ENCODE measurements at regions not wholly inside any gene's neighbourhood (a gene's known extent, or its start where the extent isn't known, plus 50 kb on each side); places are given as distances from the start of the nearest gene placed in this dataset.

- no peak overlapping the region for H3K27ac ChIP-seq
- H3K9me3 ChIP-seq (ENCODE audit: low read depth): no peaks in the 10 kb centered on the region
- DNase-seq (ENCODE audit: low read depth in 1 of 2, low spot score in 1 of 2): no peak
- no peaks in the 10 kb centered on the region for H3K4me1 ChIP-seq (ENCODE audit: low read depth)
- no peak overlapping the region for H3K4me3 ChIP-seq
- H3K27me3 ChIP-seq: no peaks in the 10 kb centered on the region
- H3K36me3 ChIP-seq: no peaks in the 10 kb centered on the region
- no peak for TF ChIP-seq CTCF (IDR thresholded peaks at IDR 0.05; ENCODE audit: low read depth, low read length)
These were observed 81.7 kb upstream of the GIMD1 start for GRCh38 chr4:106450249-106450648.

DNA sequence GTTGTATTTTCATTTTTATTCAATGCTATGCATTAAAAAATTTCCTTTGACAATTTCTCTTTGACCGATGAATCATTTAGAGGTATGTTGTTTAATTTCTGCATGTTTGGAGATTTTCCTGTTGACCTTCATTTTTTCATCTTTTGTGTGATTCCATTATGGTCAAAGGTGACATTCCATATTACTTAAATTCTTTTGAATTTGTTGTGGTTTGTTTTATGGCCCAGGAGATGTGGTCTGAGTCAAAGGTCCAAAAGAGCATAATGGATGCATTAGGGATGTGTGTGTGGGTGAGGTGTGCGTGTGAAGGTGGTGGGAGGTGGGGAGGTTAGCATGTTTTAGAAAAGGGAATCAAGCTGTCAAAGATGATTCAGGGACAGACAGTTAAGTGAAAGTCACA lies 76.0 kb upstream of the GIMD1 start:
- no peak for DNase-seq (ENCODE audit: low read depth in 1 of 2, low spot score in 1 of 2)
- no peak for TF ChIP-seq CTCF (IDR thresholded peaks at IDR 0.05; ENCODE audit: low read depth, low read length)
- Histone ChIP-seq H3K27ac (no peak overlapping the region), H3K4me1 (ENCODE audit: low read depth) (no peaks in the 10 kb centered on the region), H3K27me3 (no peaks in the 10 kb centered on the region), H3K4me3 (no peak overlapping the region), H3K9me3 (ENCODE audit: low read depth) (no peaks in the 10 kb centered on the region), H3K36me3 (no peaks in the 10 kb centered on the region)

DNA sequence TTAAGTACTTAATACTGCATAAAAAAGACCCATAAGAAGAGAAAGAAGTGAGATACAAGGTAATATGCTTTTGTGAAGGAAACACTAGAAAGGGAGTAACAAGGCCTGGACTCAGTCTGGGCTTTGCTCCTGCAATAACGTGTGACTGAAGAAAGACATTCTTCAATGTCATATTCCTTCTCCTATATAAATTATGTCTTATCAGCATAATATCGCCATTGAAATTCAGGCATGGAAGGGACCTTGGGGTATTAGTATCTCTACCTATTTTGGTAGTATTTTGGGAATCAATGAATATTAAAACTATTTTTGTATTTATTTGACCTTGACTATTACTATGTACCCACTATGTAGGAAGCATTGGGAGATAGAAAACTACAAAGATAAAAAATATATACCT lies 62.2 kb upstream of the GIMD1 start:
- no peaks in the 10 kb centered on the region for H3K4me1 ChIP-seq (ENCODE audit: low read depth)
- H3K9me3 ChIP-seq (ENCODE audit: low read depth): no peaks in the 10 kb centered on the region
- no peaks in the 10 kb centered on the region for H3K36me3 ChIP-seq
- no peak for DNase-seq (ENCODE audit: low read depth in 1 of 2, low spot score in 1 of 2)
- H3K27me3 ChIP-seq: no peaks in the 10 kb centered on the region
- TF ChIP-seq CTCF (IDR thresholded peaks at IDR 0.05; ENCODE audit: low read depth, low read length): no peak
- H3K27ac ChIP-seq: no peak overlapping the region
- no peak overlapping the region for H3K4me3 ChIP-seq

DNA sequence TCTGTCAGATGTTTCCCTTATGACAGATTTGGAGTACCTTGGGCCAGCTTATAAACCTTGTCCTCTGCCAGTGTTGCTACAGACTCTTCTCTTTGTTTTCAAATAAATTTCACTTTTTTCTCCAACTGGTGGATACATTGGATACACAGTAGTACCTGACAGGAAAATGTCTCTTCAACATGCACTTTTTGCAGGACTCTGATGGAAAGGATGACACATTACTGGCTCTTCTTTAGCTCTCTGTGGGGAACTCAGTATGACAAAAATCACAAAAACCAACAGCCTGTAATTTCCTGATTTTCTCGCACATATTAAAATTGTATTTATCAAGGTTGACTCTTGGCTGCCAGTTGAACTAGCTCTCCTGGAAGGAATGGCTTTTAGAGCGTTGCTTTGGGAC lies 61.3 kb upstream of the GIMD1 start:
- Histone ChIP-seq H3K4me3 (no peak overlapping the region), H3K9me3 (ENCODE audit: low read depth) (no peaks in the 10 kb centered on the region), H3K27me3 (no peaks in the 10 kb centered on the region), H3K36me3 (no peaks in the 10 kb centered on the region), H3K27ac (no peak overlapping the region), H3K4me1 (ENCODE audit: low read depth) (no peaks in the 10 kb centered on the region)
- no peak for TF ChIP-seq CTCF (IDR thresholded peaks at IDR 0.05; ENCODE audit: low read depth, low read length)
- DNase-seq (ENCODE audit: low read depth in 1 of 2, low spot score in 1 of 2): no peak

DNA sequence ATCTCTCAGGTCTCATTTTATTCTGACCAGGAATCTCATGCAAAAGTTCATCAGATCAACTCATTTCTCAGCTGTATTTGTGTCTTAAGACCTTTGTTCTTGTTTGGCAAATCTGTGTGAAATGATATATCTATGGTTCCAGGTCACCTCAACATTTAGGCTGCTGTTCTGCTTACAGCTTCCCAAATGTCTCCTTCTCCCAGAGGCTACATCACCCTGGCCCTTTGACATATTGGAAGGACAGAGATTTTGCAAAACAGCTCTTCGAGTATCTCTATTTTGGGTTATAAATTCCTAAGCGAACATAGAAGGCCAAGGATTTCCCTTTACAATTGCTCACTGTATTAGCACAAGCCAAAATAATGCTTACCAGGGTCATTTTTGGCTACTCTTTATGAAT lies 57.5 kb upstream of the GIMD1 start:
- Histone ChIP-seq H3K27ac (no peak overlapping the region), H3K4me3 (no peak overlapping the region), H3K36me3 (no peaks in the 10 kb centered on the region), H3K4me1 (ENCODE audit: low read depth) (no peaks in the 10 kb centered on the region), H3K27me3 (no peaks in the 10 kb centered on the region), H3K9me3 (ENCODE audit: low read depth) (no peaks in the 10 kb centered on the region)
- no peak for TF ChIP-seq CTCF (IDR thresholded peaks at IDR 0.05; ENCODE audit: low read depth, low read length)
- DNase-seq (ENCODE audit: low read depth in 1 of 2, low spot score in 1 of 2): no peak

DNA sequence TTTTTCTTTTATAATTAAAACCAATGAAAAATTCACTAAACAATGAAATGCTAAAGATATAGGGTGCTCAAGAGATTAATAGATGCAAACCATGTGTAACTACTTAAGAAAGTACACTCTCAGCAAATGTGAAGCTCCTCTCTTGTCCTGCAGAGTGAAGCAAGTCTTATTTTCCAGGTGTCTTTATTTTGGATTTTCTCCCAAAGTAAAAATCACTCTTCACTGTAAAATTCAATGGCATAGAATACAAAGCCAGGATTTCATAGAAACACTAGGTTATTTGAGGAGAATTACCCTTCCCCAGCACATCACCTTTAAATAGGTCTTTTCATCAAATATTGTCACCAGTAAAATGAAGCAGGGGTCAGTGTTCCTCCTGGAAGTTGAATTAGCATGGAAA lies 57.0 kb upstream of the GIMD1 start:
- no peaks in the 10 kb centered on the region for H3K36me3 ChIP-seq
- no peak for TF ChIP-seq CTCF (IDR thresholded peaks at IDR 0.05; ENCODE audit: low read depth, low read length)
- H3K9me3 ChIP-seq (ENCODE audit: low read depth): no peaks in the 10 kb centered on the region
- DNase-seq (ENCODE audit: low read depth in 1 of 2, low spot score in 1 of 2): no peak
- H3K4me1 ChIP-seq (ENCODE audit: low read depth): no peaks in the 10 kb centered on the region
- no peaks in the 10 kb centered on the region for H3K27me3 ChIP-seq
- H3K27ac ChIP-seq: no peak overlapping the region
- no peak overlapping the region for H3K4me3 ChIP-seq

Data from cardiac muscle cell (in vitro differentiated cells and primary cell).